GM18909 (cell line): ENCODE measurements at regions not wholly inside any gene's neighbourhood (a gene's known extent, or its start where the extent isn't known, plus 50 kb on each side); places are given as distances from the start of the nearest gene placed in this dataset.

Experiments
- ATAC-seq: cut with Tn5 transposase; IDR thresholded peaks from one replicate; pipeline ENCODE4 v1.9.1; 2021; ENCODE audit warnings: mild to moderate bottlenecking; ENCODE audit not compliant: unreplicated experiment, poor library complexity

DNA sequence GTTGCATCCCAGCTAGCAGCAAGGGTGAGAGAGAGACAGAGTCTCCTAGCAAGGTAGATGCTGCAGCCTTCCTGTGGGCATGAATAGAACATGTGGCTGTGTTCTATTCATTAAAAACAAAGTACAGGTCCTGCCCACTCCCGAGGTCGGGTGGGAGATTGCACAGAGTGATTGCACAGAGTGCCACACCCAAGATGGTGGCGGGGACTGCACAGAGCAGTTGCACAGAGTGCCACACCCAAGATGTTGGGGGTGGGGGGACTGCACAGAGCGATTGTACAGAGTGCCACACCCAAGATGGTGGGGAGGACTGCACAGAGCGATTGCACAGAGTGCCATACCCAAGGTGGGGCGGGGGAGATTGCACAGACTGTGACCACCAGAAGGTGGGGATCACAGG is 410.8 kb upstream of the EEF2KMT start:
- ATAC-seq = no peak

GRCh38 chr16:5506021-5506420 is 408.4 kb upstream of the EEF2KMT start:
- ATAC-seq = no peak

GRCh38 chr16:5505091-5505887 is 407.7 kb upstream of the EEF2KMT start:
- no peak for ATAC-seq

DNA sequence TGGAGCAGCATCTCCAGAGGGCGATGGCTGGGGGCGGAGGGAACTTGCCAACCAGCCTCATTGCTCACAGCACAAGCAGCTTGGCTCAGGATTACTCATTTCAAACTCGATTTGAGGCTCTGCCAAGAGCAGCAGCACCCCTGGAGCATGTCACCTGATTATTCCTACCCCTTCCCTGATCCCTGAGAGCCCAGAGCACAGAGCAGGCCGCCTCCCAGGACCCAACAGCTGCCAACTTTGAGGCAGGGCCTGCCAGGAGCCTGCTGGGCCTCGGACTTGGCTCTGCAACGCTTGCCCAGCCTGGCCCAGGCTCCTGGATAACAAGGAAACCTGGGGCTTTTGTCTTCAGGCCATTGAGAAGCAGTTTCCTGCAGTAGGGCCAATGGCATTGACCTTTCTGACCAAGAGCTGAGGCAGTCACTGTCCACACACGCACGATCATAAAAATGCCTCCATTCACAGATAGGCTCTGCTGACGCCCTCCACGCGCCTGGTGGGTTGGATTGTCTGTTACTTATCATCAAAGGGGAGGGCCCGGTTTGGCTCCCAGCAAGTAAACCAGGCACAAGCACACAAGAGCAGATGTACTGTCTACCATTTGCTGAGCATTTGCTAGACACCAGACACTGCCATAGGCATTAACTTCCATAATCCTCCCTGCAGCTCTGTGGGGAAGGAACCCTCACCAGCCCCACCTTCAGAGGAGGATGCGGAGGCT is 406.6 kb upstream of the EEF2KMT start:
- ATAC-seq = no peak

DNA sequence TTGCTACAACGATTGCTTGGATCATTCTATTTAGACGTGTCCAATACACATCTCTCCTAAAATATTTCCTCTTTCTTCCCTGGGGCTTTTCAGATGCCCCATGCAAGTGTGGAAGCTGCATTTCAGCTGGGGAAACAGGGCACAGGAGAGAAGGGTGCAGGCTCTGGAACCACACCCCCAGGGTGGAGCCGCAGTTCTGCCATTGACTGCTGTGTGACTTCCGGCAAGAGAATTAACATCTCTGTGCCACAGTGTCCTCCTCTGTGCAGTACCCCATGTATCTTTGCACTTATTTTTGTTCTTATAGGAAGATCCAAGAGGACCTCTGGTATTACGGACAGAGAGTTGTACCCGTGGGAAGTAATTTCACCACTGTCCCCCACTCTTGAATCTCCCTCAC is 405.3 kb upstream of the EEF2KMT start:
- no peak for ATAC-seq

GRCh38 chr16:5502467-5502869 is 404.9 kb upstream of the EEF2KMT start:
- ATAC-seq = no peak

GRCh38 chr16:5500526-5500925 is 402.9 kb upstream of the EEF2KMT start:
- ATAC-seq = no peak

DNA sequence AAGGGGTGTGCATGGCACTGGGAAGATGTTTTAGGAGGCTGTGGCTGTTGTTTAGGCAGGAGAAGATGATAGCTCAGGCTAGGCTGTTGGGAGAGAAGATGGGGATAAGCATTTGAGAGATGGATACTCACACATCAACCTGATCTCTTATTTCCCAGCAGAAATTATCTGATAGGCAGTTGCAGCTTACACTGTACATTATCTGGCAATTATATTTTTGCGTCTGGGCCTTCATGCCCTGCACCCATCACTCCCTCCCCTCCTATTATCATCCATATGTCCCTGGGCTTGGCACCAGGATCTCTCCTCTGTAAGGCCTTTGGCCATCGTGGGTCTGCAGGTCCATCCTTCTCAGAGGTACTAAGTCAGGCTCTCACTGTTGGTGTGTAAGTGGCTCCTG is 401.0 kb upstream of the EEF2KMT start:
- ATAC-seq = no peak

DNA sequence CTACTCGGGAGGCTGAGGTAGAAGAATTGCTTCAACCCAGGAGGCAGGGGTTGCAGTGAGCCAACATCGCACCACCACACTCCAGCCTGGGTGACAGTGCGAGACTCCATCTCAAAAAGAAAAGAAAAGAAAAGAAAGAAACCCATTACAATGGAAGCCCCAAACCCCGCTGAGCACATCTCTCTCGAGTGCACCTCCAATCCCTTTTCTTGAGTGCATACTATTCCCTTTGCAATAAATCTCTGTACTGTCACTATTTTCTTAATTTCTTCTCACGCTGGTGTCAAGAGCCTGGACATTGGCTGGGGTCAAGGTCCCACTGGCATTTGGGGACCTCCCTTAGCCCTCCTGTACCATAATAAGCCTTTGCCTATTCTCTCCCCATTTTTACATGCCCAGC is 398.4 kb upstream of the EEF2KMT start:
- no peak for ATAC-seq

- no peak for ATAC-seq
These were observed 392.9 kb upstream of the EEF2KMT start for GRCh38 chr16:5490499-5490898.

DNA sequence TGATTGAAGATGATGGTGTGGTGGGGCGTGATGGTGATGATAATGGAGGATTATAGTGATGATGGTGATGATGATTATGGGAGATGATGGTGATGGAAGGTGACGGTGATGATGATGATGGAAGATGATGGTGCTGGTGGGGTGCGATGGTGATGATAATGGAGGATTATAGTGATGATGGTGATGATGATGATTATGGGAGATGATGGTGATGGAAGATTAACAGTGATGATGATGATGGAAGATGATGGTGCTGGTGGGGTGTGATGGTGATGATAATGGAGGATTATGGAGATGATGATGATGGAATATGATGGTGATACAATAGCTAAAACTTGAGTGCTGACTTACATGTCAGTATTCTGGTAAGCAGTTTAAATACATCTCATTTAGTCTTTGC is 391.0 kb upstream of the EEF2KMT start:
- no peak for ATAC-seq

DNA sequence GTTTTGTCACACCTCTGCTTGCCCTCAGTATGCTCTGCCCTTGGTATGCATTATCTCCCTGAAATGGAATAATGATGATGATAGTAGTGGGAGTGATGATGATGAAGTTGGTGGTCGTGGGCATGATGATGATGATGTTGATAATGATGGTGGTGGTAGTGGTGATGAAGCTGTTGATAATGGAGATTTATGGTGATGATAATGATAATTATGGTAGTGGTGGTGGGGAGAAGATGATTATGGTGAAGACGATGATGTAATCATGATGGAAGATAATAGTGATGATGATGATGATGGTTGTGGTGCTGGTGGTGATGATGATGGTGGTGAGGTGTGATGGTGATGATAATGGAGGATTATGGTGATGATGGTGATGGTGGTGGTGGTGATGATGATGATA is 390.1 kb upstream of the EEF2KMT start:
- no peak for ATAC-seq

GRCh38 chr16:5482256-5482655 is 384.7 kb upstream of the EEF2KMT start:
- ATAC-seq = no peak

DNA sequence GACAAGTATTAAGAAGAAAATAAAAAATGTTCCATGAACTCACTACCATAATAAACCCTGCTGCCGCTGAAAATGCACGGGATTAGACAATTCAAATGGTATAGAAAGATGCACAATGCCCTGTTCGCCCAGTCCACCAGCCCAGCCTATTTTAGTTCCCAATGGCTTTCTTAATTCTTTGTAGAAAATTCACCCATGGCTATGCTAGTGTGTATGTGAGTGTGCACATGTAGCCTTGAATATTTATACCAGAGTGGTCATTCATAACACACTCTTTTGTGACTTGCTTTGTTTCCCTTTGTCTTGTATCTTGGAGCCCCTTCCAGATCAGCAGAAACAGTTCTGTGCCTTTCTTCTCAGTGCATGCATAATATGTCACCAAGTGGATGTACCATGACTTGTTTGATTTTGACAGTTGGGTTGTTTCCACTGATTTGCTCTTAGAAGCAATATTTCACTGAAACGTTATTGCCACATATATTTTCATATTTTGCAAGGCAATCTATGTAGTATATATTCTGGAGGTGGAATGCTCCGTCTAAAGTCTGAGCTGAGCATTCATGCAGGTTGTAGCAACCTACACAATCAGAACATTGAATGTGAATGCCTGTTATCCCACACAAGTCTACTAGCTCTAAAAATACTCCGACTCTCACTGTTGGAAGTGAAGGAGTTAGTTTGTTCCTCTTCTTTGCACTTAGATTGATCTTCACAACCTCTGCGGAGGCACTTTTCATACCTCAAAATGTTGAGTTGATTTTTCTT is 383.0 kb upstream of the EEF2KMT start:
- ATAC-seq = no peak

GRCh38 chr16:5479926-5480325 is 382.3 kb upstream of the EEF2KMT start:
- no peak for ATAC-seq

GRCh38 chr16:5478036-5478435 is 380.4 kb upstream of the EEF2KMT start:
- no peak for ATAC-seq

- ATAC-seq = no peak
These were observed 379.7 kb upstream of the EEF2KMT start for GRCh38 chr16:5477251-5477650.

DNA sequence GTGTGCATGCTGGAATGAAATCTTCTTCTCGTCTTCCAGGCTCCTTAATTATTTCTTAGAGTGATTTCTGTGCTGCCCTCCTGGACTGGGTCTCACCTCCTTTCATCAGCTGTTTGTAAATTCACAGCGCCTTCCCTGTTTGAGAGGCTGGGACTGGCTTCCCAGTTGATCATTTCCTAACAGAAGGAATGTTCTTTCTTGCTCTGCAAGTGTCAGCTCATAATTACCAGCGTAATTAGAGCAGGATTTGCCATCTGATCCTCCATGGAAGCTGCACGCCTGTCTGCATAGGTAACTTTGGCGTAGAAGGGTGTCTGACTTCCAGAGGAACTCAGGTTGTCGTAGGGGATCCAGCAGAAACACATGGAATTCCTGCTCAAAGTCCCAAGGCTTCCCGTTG is 375.0 kb upstream of the EEF2KMT start:
- no peak for ATAC-seq

- no peak for ATAC-seq
These were observed 370.9 kb upstream of the EEF2KMT start for GRCh38 chr16:5468488-5468887.

DNA sequence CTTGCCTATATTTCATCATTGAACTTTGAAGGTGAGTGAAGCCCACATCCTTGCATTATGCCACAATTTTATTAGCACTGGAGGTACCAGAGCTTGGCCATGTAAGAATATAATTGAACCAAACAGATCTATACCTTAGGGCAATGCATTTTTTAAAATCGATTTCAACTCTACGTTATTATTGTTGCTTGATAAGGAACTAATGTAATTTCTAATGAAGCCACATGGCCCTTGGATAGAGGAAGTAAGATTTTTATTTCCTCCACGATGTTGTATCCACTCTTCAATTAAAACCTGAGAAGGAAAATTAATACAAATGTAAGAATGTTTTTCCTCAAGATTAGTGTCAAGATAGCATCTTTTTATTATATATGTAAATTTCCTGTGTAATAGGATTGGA is 370.0 kb upstream of the EEF2KMT start:
- ATAC-seq = no peak

GRCh38 chr16:5466551-5466950 is 369.0 kb upstream of the EEF2KMT start:
- no peak for ATAC-seq
